CD14-positive monocyte (primary cell): ENCODE measurements at regions not wholly inside any gene's neighbourhood (a gene's known extent, or its start where the extent isn't known, plus 50 kb on each side); places are given as distances from the start of the nearest gene placed in this dataset.

ENCODE experiments used
- DNase-seq, 3 donors: peaks; one replicate each; pipeline ENCODE4 v3.0.0-alpha.2; 2011 to 2022
- H2AFZ ChIP-seq: 2 replicates; pipeline ENCODE4 v1.6.0; 2012; ENCODE audit warnings: mild to moderate bottlenecking, low read depth, low read length, inconsistent platforms; ENCODE audit not compliant: insufficient read depth, poor library complexity, severe bottlenecking
- H3K27ac ChIP-seq, 2 donors: 1 replicate in 1 of 2; 2 replicates in 1 of 2; pipeline ENCODE4 v1.5.1; 2012 to 2013; ENCODE audit warnings: low read length in 2 of 2, control low read depth in 1 of 2, inconsistent platforms in 1 of 2, low read depth in 1 of 2, mild to moderate bottlenecking in 1 of 2
- H3K27me3 ChIP-seq, 2 donors: one replicate each; pipeline versions ENCODE4 v1.6.0 to v1.6.1; 2011 to 2013; ENCODE audit warnings: low read length in 2 of 2; ENCODE audit not compliant: control insufficient read depth in 2 of 2, insufficient read depth in 2 of 2
- H3K36me3 ChIP-seq, 2 donors: replicated peaks in 1 of 2; 1 replicate in 1 of 2; 2 replicates in 1 of 2; pipeline versions ENCODE4 v1.5.1 to v1.6.1; 2012 to 2013; ENCODE audit warnings: low read length in 2 of 2, control low read depth in 1 of 2, inconsistent platforms in 1 of 2, mild to moderate bottlenecking in 1 of 2; ENCODE audit not compliant: insufficient read depth in 2 of 2, control insufficient read depth in 1 of 2
- H3K4me1 ChIP-seq, 2 donors: 1 replicate in 1 of 2; 2 replicates in 1 of 2; pipeline versions ENCODE4 v1.5.1 to v1.6.1; 2012 to 2013; ENCODE audit warnings: low read length in 2 of 2, control low read depth in 1 of 2, inconsistent platforms in 1 of 2, mild to moderate bottlenecking in 1 of 2, moderate library complexity in 1 of 2; ENCODE audit not compliant: insufficient read depth in 2 of 2, control insufficient read depth in 1 of 2
- H3K4me2 ChIP-seq: replicated peaks from 2 replicates; pipeline ENCODE3; 2012; ENCODE audit warnings: low read length, moderate library complexity, mild to moderate bottlenecking; ENCODE audit not compliant: poor library complexity, severe bottlenecking; ENCODE audit errors: extremely low read depth
- H3K4me3 ChIP-seq, 3 experiments: fragments of 200-600 bp in 1 of 3; sonication (generic) in 1 of 3; replicated peaks in 1 of 3; 1 replicate in 2 of 3; 2 replicates in 1 of 3; pipeline ENCODE4 v1.5.1; 2011 to 2013; ENCODE audit warnings: low read length in 3 of 3, mild to moderate bottlenecking in 3 of 3, control low read depth in 2 of 3, low read depth in 2 of 3, inconsistent platforms in 1 of 3, moderate library complexity in 1 of 3
- H3K79me2 ChIP-seq: 2 replicates; pipeline ENCODE4 v1.6.0; 2012; ENCODE audit warnings: mild to moderate bottlenecking, control low read depth, inconsistent platforms, low read length, moderate library complexity; ENCODE audit not compliant: insufficient read depth
- H3K9ac ChIP-seq: 2 replicates; pipeline ENCODE4 v1.6.0; 2017; ENCODE audit warnings: low read length, mild to moderate bottlenecking; ENCODE audit not compliant: insufficient read depth, poor library complexity, severe bottlenecking
- H3K9me3 ChIP-seq, 2 donors: replicated peaks in 1 of 2; 1 replicate in 1 of 2; 2 replicates in 1 of 2; pipeline versions ENCODE4 v1.5.1 to v1.6.1; 2012 to 2013; ENCODE audit warnings: low read length in 2 of 2, control low read depth in 1 of 2; ENCODE audit not compliant: control insufficient read depth in 1 of 2, insufficient read depth in 1 of 2
- H4K20me1 ChIP-seq: 2 replicates; pipeline ENCODE4 v1.6.0; 2012; ENCODE audit warnings: mild to moderate bottlenecking, low read length, control low read depth, moderate library complexity; ENCODE audit not compliant: insufficient read depth
- H3K27ac Mint-ChIP-seq, 7 donors: one replicate each; pipeline ENCODE4 v1.8.0; 2020; ENCODE audit warnings: mild to moderate bottlenecking in 7 of 7, mixed read lengths in 7 of 7, moderate library complexity in 6 of 7, inconsistent platforms in 2 of 7
- H3K27me3 Mint-ChIP-seq, 3 donors: one replicate each; pipeline ENCODE4 v1.8.0; 2021 to 2022; ENCODE audit warnings: low read depth in 3 of 3, mild to moderate bottlenecking in 3 of 3, mixed read lengths in 3 of 3, moderate library complexity in 3 of 3, inconsistent platforms in 1 of 3
- H3K36me3 Mint-ChIP-seq, 2 donors: one replicate each; pipeline ENCODE4 v1.8.0; 2020; ENCODE audit warnings: mixed read lengths in 2 of 2, inconsistent platforms in 1 of 2, mild to moderate bottlenecking in 1 of 2
- H3K4me1 Mint-ChIP-seq: one replicate; pipeline ENCODE4 v1.8.0; 2020; ENCODE audit warnings: mild to moderate bottlenecking, mixed read lengths
- H3K4me3 Mint-ChIP-seq, 2 donors: one replicate each; pipeline ENCODE4 v1.8.0; 2020; ENCODE audit warnings: mild to moderate bottlenecking in 2 of 2, mixed read lengths in 2 of 2, moderate library complexity in 1 of 2
- H3K9me3 Mint-ChIP-seq, 7 donors: one replicate each; pipeline ENCODE4 v1.8.0; 2020 to 2022; ENCODE audit warnings: mixed read lengths in 7 of 7, mild to moderate bottlenecking in 6 of 7, moderate library complexity in 6 of 7, inconsistent platforms in 2 of 7
- WGBS: methylation state at CpG from one replicate; pipeline ENCODE4 v1.1.5; 2013; ENCODE audit warnings: missing lambda C conversion rate; ENCODE audit not compliant: insufficient coverage; 5-methylcytosine and 5-hydroxymethylcytosine counted together
- intact Hi-C, 2 donors: fragments of 100-400 bp; cut with micrococcal nuclease; formaldehyde crosslinking; loops; one replicate each; pipeline versions ENCODE4 v1.15.0 to v1.15.1; 2023
- TF ChIP-seq, protein P1 (sequence below): fragments of 200-600 bp; IDR thresholded peaks from one replicate; pipeline ENCODE4 v1.8.0; 2022; ENCODE audit warnings: antibody characterized with exemption, mild to moderate bottlenecking

DNA sequence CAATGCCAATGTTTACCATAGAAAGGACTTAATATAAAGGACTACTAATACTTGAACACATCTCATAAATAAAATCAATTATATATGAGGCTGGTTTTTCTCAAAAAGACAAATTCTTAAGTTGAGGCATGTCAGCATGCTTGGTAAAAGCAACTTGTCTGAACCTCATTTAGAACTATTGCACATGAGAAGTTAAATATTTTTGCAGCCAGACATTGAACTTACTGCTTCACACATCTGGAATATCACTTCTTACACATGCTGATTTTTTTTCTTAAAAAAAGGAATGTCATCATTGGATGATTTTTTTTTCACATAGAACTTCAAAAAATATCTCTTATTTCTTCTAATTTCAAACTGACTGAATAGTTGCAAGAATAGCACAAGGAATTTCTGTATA is 609.0 kb downstream of the EPHA4 start:
- no peak overlapping the region for H3K4me2 ChIP-seq
- peaks cover 0 to 2% (median 0%) of the 10 kb centered on the region in 3 donors for H3K27me3 Mint-ChIP-seq
- no peak overlapping the region for H3K27ac ChIP-seq
- intact Hi-C loops = no loop called here
- peaks cover 0 to 8% (median 1%) of the 10 kb centered on the region in 7 donors for H3K9me3 Mint-ChIP-seq
- TF ChIP-seq, protein P1, sequence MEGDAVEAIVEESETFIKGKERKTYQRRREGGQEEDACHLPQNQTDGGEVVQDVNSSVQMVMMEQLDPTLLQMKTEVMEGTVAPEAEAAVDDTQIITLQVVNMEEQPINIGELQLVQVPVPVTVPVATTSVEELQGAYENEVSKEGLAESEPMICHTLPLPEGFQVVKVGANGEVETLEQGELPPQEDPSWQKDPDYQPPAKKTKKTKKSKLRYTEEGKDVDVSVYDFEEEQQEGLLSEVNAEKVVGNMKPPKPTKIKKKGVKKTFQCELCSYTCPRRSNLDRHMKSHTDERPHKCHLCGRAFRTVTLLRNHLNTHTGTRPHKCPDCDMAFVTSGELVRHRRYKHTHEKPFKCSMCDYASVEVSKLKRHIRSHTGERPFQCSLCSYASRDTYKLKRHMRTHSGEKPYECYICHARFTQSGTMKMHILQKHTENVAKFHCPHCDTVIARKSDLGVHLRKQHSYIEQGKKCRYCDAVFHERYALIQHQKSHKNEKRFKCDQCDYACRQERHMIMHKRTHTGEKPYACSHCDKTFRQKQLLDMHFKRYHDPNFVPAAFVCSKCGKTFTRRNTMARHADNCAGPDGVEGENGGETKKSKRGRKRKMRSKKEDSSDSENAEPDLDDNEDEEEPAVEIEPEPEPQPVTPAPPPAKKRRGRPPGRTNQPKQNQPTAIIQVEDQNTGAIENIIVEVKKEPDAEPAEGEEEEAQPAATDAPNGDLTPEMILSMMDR = no peak
- H4K20me1 ChIP-seq = no peaks in the 10 kb centered on the region
- no peaks in the 10 kb centered on the region for H3K4me1 Mint-ChIP-seq
- H3K27ac Mint-ChIP-seq = no peak overlapping the region
- H2AFZ ChIP-seq = no peak overlapping the region
- no peaks in the 10 kb centered on the region for H3K4me1 ChIP-seq
- no peak overlapping the region for H3K4me3 Mint-ChIP-seq
- peaks cover 0 to 2% of the 10 kb centered on the region in 2 donors for H3K9me3 ChIP-seq
- H3K27me3 ChIP-seq = no peaks in the 10 kb centered on the region
- no peaks in the 10 kb centered on the region for H3K79me2 ChIP-seq
- no peak for DNase-seq
- no peak overlapping the region for H3K4me3 ChIP-seq
- H3K36me3 ChIP-seq = no peaks in the 10 kb centered on the region
- H3K9ac ChIP-seq = no peak overlapping the region
- no peaks in the 10 kb centered on the region for H3K36me3 Mint-ChIP-seq

DNA sequence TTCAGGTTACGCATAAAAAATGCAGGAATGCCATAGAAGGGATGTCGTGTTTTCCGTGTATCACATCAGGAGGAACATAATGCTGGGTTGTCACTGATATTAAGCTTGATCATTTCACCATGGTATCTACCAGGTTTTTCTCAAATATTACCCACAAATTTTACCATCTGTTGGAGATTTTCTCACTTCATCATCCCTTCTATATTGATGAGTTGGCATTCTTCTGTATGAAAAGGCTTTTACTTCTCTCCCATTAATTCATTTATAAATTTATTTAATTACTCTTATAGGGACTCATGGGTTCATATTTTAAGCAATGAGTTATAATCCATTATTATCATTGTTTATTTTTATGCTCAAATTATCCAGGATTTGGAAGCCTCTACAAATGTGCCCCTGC is 608.2 kb downstream of the EPHA4 start:
- Histone ChIP-seq H3K9me3 (peaks cover 0 to 2% of the 10 kb centered on the region in 2 donors), H4K20me1 (no peaks in the 10 kb centered on the region), H3K4me1 (no peaks in the 10 kb centered on the region), H3K79me2 (no peaks in the 10 kb centered on the region), H3K36me3 (no peaks in the 10 kb centered on the region), H3K4me3 (no peak overlapping the region), H3K9ac (no peak overlapping the region), H2AFZ (no peak overlapping the region), H3K27me3 (no peaks in the 10 kb centered on the region), H3K4me2 (no peak overlapping the region), H3K27ac (no peak overlapping the region)
- DNase-seq = no peak
- peaks cover 0 to 8% (median 1%) of the 10 kb centered on the region in 7 donors for H3K9me3 Mint-ChIP-seq
- no CpG with 5 or more reads among the region's 3 CpGs for WGBS
- TF ChIP-seq, protein P1 = no peak
- intact Hi-C loops = no loop called here
- peaks cover 0 to 2% (median 0%) of the 10 kb centered on the region in 3 donors for H3K27me3 Mint-ChIP-seq
- H3K4me3 Mint-ChIP-seq = no peak overlapping the region
- H3K4me1 Mint-ChIP-seq = no peaks in the 10 kb centered on the region
- H3K27ac Mint-ChIP-seq = no peak overlapping the region
- H3K36me3 Mint-ChIP-seq = no peaks in the 10 kb centered on the region
